ENCODE measurements at regions not wholly inside any gene's neighbourhood (a gene's known extent, or its start where the extent isn't known, plus 50 kb on each side); places are given as distances from the start of the nearest gene placed in this dataset.

- TF ChIP-seq, protein P1, sequence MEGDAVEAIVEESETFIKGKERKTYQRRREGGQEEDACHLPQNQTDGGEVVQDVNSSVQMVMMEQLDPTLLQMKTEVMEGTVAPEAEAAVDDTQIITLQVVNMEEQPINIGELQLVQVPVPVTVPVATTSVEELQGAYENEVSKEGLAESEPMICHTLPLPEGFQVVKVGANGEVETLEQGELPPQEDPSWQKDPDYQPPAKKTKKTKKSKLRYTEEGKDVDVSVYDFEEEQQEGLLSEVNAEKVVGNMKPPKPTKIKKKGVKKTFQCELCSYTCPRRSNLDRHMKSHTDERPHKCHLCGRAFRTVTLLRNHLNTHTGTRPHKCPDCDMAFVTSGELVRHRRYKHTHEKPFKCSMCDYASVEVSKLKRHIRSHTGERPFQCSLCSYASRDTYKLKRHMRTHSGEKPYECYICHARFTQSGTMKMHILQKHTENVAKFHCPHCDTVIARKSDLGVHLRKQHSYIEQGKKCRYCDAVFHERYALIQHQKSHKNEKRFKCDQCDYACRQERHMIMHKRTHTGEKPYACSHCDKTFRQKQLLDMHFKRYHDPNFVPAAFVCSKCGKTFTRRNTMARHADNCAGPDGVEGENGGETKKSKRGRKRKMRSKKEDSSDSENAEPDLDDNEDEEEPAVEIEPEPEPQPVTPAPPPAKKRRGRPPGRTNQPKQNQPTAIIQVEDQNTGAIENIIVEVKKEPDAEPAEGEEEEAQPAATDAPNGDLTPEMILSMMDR (IDR thresholded peaks at IDR 0.05): no peak
- TF ChIP-seq POLR2A (IDR thresholded peaks at IDR 0.05): no peak
Measured at GRCh38 chr5:84796399-84796798, 411.7 kb upstream of the EDIL3 start.

Data from heart left ventricle (tissue), 13 donors.